ENCODE measurements at regions not wholly inside any gene's neighbourhood (a gene's known extent, or its start where the extent isn't known, plus 50 kb on each side); places are given as distances from the start of the nearest gene placed in this dataset.

DNA sequence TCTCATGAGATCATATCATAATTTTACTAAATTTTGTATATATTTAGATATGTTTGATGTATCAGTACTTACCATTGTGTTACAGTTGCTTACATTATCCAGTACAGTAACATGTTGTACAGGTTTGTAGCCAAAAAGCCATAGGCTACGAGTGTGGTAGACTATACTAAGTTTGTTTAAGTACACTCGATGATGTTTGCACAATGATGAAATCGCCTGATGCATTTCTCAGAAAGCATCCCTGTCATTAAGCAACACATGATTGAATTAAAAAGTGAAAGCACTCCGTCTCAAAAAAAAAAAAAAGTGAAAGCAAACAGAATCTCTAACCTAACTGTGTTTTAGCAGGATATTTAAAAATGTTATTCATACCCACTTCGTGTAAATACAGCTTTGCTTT is 104.9 kb upstream of the TFAP2D start:
- Mint-ChIP-seq H3K36me3 (ENCODE audit: insufficient read depth, unreplicated experiment) (no peaks in the 10 kb centered on the region), H3K27me3 (ENCODE audit: insufficient read depth, unreplicated experiment) (peaks cover 2% of the 10 kb centered on the region), H3K4me3 (ENCODE audit: unreplicated experiment) (no peak overlapping the region), H3K27ac (ENCODE audit: unreplicated experiment) (no peak overlapping the region), H3K9me3 (ENCODE audit: unreplicated experiment) (no peaks in the 10 kb centered on the region), H3K4me1 (ENCODE audit: low read depth, unreplicated experiment) (no peaks in the 10 kb centered on the region)
- H3K9me3 ChIP-seq: no peaks in the 10 kb centered on the region
- H3K4me3 ChIP-seq (ENCODE audit: low read depth, low read length): no peak overlapping the region
- H3K36me3 ChIP-seq (ENCODE audit: control insufficient read depth, insufficient read depth, low read length): no peaks in the 10 kb centered on the region
- no peaks in the 10 kb centered on the region for H3K27me3 ChIP-seq (replicated peaks; ENCODE audit: control insufficient read depth, insufficient read depth, low read length)
- intact Hi-C loops (cut with micrococcal nuclease; ENCODE audit: unreplicated experiment): no loop called here
- DNase-seq: no peak
- POLR2A ChIA-PET: no interaction called here
- no TSS peak for BruUV-seq (replicated peaks)
- TF ChIP-seq CTCF (IDR thresholded peaks at IDR 0.05; ENCODE audit: insufficient read depth in 1 of 2, low read depth in 1 of 2, low read length in 1 of 2, severe bottlenecking in 1 of 2, unreplicated experiment in 1 of 2): no peak
- H3K4me1 ChIP-seq: no peaks in the 10 kb centered on the region
- CTCF ChIA-PET: no interaction called here

- CTCF ChIA-PET: no interaction called here
- H3K4me1 Mint-ChIP-seq (ENCODE audit: low read depth, unreplicated experiment): no peaks in the 10 kb centered on the region
Measured at GRCh38 chr6:50610562-50610961, 102.8 kb upstream of the TFAP2D start.

DNA sequence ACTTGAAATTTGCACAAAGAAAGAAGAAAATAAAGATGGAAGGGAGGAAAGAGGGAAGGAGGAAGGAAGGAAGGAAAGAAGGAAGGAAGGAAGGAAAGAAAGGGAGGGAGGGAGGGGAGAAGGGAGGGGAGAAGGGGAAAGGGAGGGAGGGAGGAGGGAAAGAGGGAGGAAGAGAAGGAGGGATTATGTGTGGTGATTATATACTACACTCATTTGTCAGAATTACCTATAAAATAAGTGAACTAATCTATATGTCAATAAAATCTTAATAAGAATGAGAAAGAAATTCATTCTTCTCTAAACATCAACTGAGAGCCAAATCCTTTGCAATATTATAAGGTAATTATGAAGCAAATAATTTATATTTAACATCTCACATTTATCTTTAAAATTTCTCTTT is 77.9 kb upstream of the TFAP2D start:
- no peaks in the 10 kb centered on the region for H3K9me3 Mint-ChIP-seq (ENCODE audit: unreplicated experiment)
- intact Hi-C loops (cut with micrococcal nuclease; ENCODE audit: unreplicated experiment): no loop called here
- H3K27me3 Mint-ChIP-seq (ENCODE audit: insufficient read depth, unreplicated experiment): no peaks in the 10 kb centered on the region
- H3K4me3 Mint-ChIP-seq (ENCODE audit: unreplicated experiment): no peak overlapping the region
- Histone ChIP-seq H3K27me3 (replicated peaks; ENCODE audit: control insufficient read depth, insufficient read depth, low read length) (no peaks in the 10 kb centered on the region), H3K36me3 (ENCODE audit: control insufficient read depth, insufficient read depth, low read length) (no peaks in the 10 kb centered on the region), H3K4me3 (ENCODE audit: low read depth, low read length) (no peak overlapping the region), H3K9me3 (no peaks in the 10 kb centered on the region), H3K4me1 (no peaks in the 10 kb centered on the region)
- H3K4me1 Mint-ChIP-seq (ENCODE audit: low read depth, unreplicated experiment): no peaks in the 10 kb centered on the region
- ChIA-PET POLR2A (no interaction called here), CTCF (no interaction called here)
- no peak for DNase-seq
- no TSS peak for BruUV-seq (replicated peaks)
- H3K36me3 Mint-ChIP-seq (ENCODE audit: insufficient read depth, unreplicated experiment): no peaks in the 10 kb centered on the region
- no peak for TF ChIP-seq CTCF (IDR thresholded peaks at IDR 0.05; ENCODE audit: insufficient read depth in 1 of 2, low read depth in 1 of 2, low read length in 1 of 2, severe bottlenecking in 1 of 2, unreplicated experiment in 1 of 2)
- H3K27ac Mint-ChIP-seq (ENCODE audit: unreplicated experiment): no peak overlapping the region

More at GRCh38 chr6:50610562-50610961, 102.8 kb upstream of the TFAP2D start:
- intact Hi-C loops (cut with micrococcal nuclease; ENCODE audit: unreplicated experiment): no loop called here
- POLR2A ChIA-PET: no interaction called here
- H3K27ac Mint-ChIP-seq (ENCODE audit: unreplicated experiment): no peak overlapping the region
- H3K27me3 Mint-ChIP-seq (ENCODE audit: insufficient read depth, unreplicated experiment): peaks cover 2% of the 10 kb centered on the region
- H3K36me3 ChIP-seq (ENCODE audit: control insufficient read depth, insufficient read depth, low read length): no peaks in the 10 kb centered on the region
- no peaks in the 10 kb centered on the region for H3K36me3 Mint-ChIP-seq (ENCODE audit: insufficient read depth, unreplicated experiment)
- no TSS peak for BruUV-seq (replicated peaks)
- no peaks in the 10 kb centered on the region for H3K9me3 ChIP-seq
- no peak for TF ChIP-seq CTCF (IDR thresholded peaks at IDR 0.05; ENCODE audit: insufficient read depth in 1 of 2, low read depth in 1 of 2, low read length in 1 of 2, severe bottlenecking in 1 of 2, unreplicated experiment in 1 of 2)
- no peak overlapping the region for H3K4me3 ChIP-seq (ENCODE audit: low read depth, low read length)
- H3K4me3 Mint-ChIP-seq (ENCODE audit: unreplicated experiment): no peak overlapping the region
- no peaks in the 10 kb centered on the region for H3K9me3 Mint-ChIP-seq (ENCODE audit: unreplicated experiment)
- H3K4me1 ChIP-seq: no peaks in the 10 kb centered on the region
- no peak for DNase-seq
- no peaks in the 10 kb centered on the region for H3K27me3 ChIP-seq (replicated peaks; ENCODE audit: control insufficient read depth, insufficient read depth, low read length)
